GM21390 (cell line): ENCODE measurements at regions not wholly inside any gene's neighbourhood (a gene's known extent, or its start where the extent isn't known, plus 50 kb on each side); places are given as distances from the start of the nearest gene placed in this dataset.
"Not testable (repeated sequence)": the region's sequence is repeated elsewhere in the genome, so short reads cannot be mapped to it uniquely, and the experiment has no call there.

Source experiments
- ATAC-seq: cut with Tn5 transposase; IDR thresholded peaks from one replicate; pipeline ENCODE4 v1.9.1; 2021; ENCODE audit not compliant: unreplicated experiment

- no peak for ATAC-seq
Measured at GRCh38 chr2:142827170-142827569, 50.3 kb upstream of the KYNU start.

- ATAC-seq, result no peak
Measured at GRCh38 chr2:142825861-142826260, 51.6 kb upstream of the KYNU start.

GRCh38 chr2:142824756-142825155, 52.7 kb upstream of the KYNU start:
- no peak for ATAC-seq

GRCh38 chr2:142822190-142822589, 55.3 kb upstream of the KYNU start:
- no peak for ATAC-seq

- no peak for ATAC-seq
Measured at GRCh38 chr2:142819411-142819810, 58.1 kb upstream of the KYNU start.

GRCh38 chr2:142815375-142815774, 62.1 kb upstream of the KYNU start:
- no peak for ATAC-seq

- no peak for ATAC-seq
Measured at GRCh38 chr2:142813830-142814829, 63.3 kb upstream of the KYNU start.

- not testable (repeated sequence) for ATAC-seq
Measured at GRCh38 chr2:142811644-142812043, 65.8 kb upstream of the KYNU start.

- no peak for ATAC-seq
Measured at GRCh38 chr2:142805244-142805643, 72.2 kb upstream of the KYNU start.

GRCh38 chr2:142803158-142803557, 74.3 kb upstream of the KYNU start:
- no peak for ATAC-seq

GRCh38 chr2:142796588-142796987, 80.9 kb upstream of the KYNU start:
- ATAC-seq, result no peak

GRCh38 chr2:142796161-142796560, 81.3 kb upstream of the KYNU start:
- ATAC-seq, result no peak

- no peak for ATAC-seq
Measured at GRCh38 chr2:142794850-142795249, 82.6 kb upstream of the KYNU start.

- not testable (repeated sequence) for ATAC-seq
Measured at GRCh38 chr2:142792328-142792727, 85.1 kb upstream of the KYNU start.

GRCh38 chr2:142791335-142791734, 86.1 kb upstream of the KYNU start:
- ATAC-seq, result no peak

GRCh38 chr2:142786918-142787702, 90.4 kb upstream of the KYNU start:
- no peak for ATAC-seq

GRCh38 chr2:142782942-142783443, 94.5 kb upstream of the KYNU start:
- no peak for ATAC-seq

- ATAC-seq, result no peak
Measured at GRCh38 chr2:142781146-142781545, 96.3 kb upstream of the KYNU start.

GRCh38 chr2:142778289-142778688, 99.2 kb upstream of the KYNU start:
- ATAC-seq, result no peak

- no peak for ATAC-seq
Measured at GRCh38 chr2:142777742-142778141, 99.7 kb upstream of the KYNU start.

GRCh38 chr2:142769761-142770160, 107.7 kb upstream of the KYNU start:
- no peak for ATAC-seq

- ATAC-seq, result no peak
Measured at GRCh38 chr2:142767847-142768246, 109.6 kb upstream of the KYNU start.
